SKM-1 treated with dmso at 0.1 percent for 144 hours (cell line): ENCODE measurements at regions not wholly inside any gene's neighbourhood (a gene's known extent, or its start where the extent isn't known, plus 50 kb on each side); places are given as distances from the start of the nearest gene placed in this dataset.

Experiments
- DNase-seq: peaks from one replicate; lab custom pipeline; 2025; ENCODE audit not compliant: unreplicated experiment; lab: John Stamatoyannopoulos, UW

- DNase-seq = no peak
These were observed 124.6 kb upstream of the BOD1 start for GRCh38 chr5:173741087-173741486.

GRCh38 chr5:173741729-173742431 is 125.4 kb upstream of the BOD1 start:
- DNase-seq = peak; percentile 28

- DNase-seq = no peak
These were observed 126.0 kb upstream of the BOD1 start for GRCh38 chr5:173742432-173742816.

GRCh38 chr5:173743641-173744343 is 127.3 kb upstream of the BOD1 start:
- DNase-seq = no peak

GRCh38 chr5:173744551-173744950 is 128.1 kb upstream of the BOD1 start:
- no peak for DNase-seq

- peak; percentile 28 for DNase-seq
These were observed 128.7 kb upstream of the BOD1 start for GRCh38 chr5:173745123-173745522.

- no peak for DNase-seq
These were observed 129.1 kb upstream of the BOD1 start for GRCh38 chr5:173745557-173745956.

GRCh38 chr5:173746047-173746646 is 129.7 kb upstream of the BOD1 start:
- no peak for DNase-seq

GRCh38 chr5:173747876-173748275 is 131.4 kb upstream of the BOD1 start:
- no peak for DNase-seq

- DNase-seq = no peak
These were observed 134.3 kb upstream of the BOD1 start for GRCh38 chr5:173750538-173751265.

- no peak for DNase-seq
These were observed 134.8 kb upstream of the BOD1 start for GRCh38 chr5:173751266-173751600.

GRCh38 chr5:173752653-173753052 is 135.5 kb upstream of the CPEB4 start:
- no peak for DNase-seq

GRCh38 chr5:173753307-173754168 is 134.6 kb upstream of the CPEB4 start:
- DNase-seq = no peak

- no peak for DNase-seq
These were observed 132.8 kb upstream of the CPEB4 start for GRCh38 chr5:173755319-173755718.

GRCh38 chr5:173757403-173758209 is 130.5 kb upstream of the CPEB4 start:
- no peak for DNase-seq

- no peak for DNase-seq
These were observed 129.5 kb upstream of the CPEB4 start for GRCh38 chr5:173758676-173759075.

GRCh38 chr5:173759691-173760090 is 128.5 kb upstream of the CPEB4 start:
- DNase-seq = no peak

- DNase-seq = no peak
These were observed 127.5 kb upstream of the CPEB4 start for GRCh38 chr5:173760461-173761177.

- no peak for DNase-seq
These were observed 127.0 kb upstream of the CPEB4 start for GRCh38 chr5:173761178-173761513.
